Breast epithelium (tissue), 4 donors: ENCODE measurements at regions not wholly inside any gene's neighbourhood (a gene's known extent, or its start where the extent isn't known, plus 50 kb on each side); places are given as distances from the start of the nearest gene placed in this dataset.

Source experiments
- DNase-seq, 2 donors: peaks; one replicate each; pipeline ENCODE4 v3.0.0-alpha.2; 2019; ENCODE audit warnings: low spot score in 2 of 2
- H3K27ac ChIP-seq, 2 donors: fragments of 200-600 bp; sonication (generic) in 1 of 2; one replicate each; pipeline ENCODE4 v1.5.1; 2016 to 2019; ENCODE audit warnings: mild to moderate bottlenecking in 1 of 2
- H3K27me3 ChIP-seq, 2 donors: fragments of 200-600 bp; sonication (generic) in 1 of 2; one replicate each; pipeline versions ENCODE4 v1.5.1 to v1.6.0; 2017 to 2019; ENCODE audit warnings: control low read depth in 1 of 2, mild to moderate bottlenecking in 1 of 2
- H3K36me3 ChIP-seq: fragments of 200-600 bp; one replicate; pipeline ENCODE4 v1.5.1; 2019
- H3K4me1 ChIP-seq, 2 donors: fragments of 200-600 bp; sonication (generic); one replicate each; pipeline ENCODE4 v1.5.1; 2016 to 2019; ENCODE audit warnings: control low read depth in 1 of 2
- H3K4me3 ChIP-seq, 3 donors: fragments of 200-600 bp; sonication (generic); 1 replicate in 2 of 3; 2 replicates in 1 of 3; pipeline ENCODE4 v1.5.1; 2016 to 2019; ENCODE audit warnings: mild to moderate bottlenecking in 3 of 3, moderate library complexity in 2 of 3
- H3K9me3 ChIP-seq, 2 donors: fragments of 200-600 bp; sonication (generic) in 1 of 2; one replicate each; pipeline ENCODE4 v1.5.1; 2016 to 2019; ENCODE audit warnings: control low read depth in 1 of 2
- POLR2A ChIP-seq: fragments of 450-650 bp; IDR thresholded peaks from one replicate; pipeline ENCODE4 v1.6.1; 2016; ENCODE audit warnings: antibody characterized with exemption, mild to moderate bottlenecking, moderate library complexity
- POLR2AphosphoS5 ChIP-seq, 3 donors: sonication (generic); formaldehyde crosslinking; IDR thresholded peaks; one replicate each; pipeline ENCODE4 v1.6.1; 2017; ENCODE audit warnings: antibody characterized with exemption in 3 of 3
- intact Hi-C: fragments of 100-400 bp; cut with DNase I; formaldehyde crosslinking; loops from one replicate; pipeline ENCODE4 v1.15.1; 2023; ENCODE audit warnings: low total_unique reads
- TF ChIP-seq, protein P1 (sequence below), 3 donors: fragments of 450-650 bp; IDR thresholded peaks; one replicate each; pipeline ENCODE4 v1.5.1; 2016 to 2017; ENCODE audit warnings: antibody characterized with exemption in 3 of 3, mild to moderate bottlenecking in 3 of 3, moderate library complexity in 3 of 3

DNA sequence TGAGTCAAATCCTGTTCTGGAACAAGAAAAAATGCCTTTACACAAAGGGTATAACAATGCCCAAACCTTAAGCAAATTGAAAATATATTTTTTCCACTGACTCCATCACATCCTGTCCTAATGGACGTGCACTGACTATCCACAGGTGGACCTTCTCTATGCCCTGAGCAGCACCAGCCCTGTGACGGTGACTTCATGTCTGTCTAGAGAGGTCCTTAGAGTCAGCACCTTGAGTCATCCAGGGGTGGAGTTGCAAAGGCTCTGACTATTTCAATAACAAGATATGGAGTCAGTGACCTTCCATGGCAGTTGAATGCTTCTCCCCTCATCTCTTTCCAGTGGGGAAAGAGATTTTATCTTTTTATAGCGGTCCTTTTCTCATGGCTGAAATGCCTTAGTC lies 78.0 kb downstream of the YIPF5 start:
- intact Hi-C loops, result no loop called here
- Histone ChIP-seq H3K27me3 (no peaks in the 10 kb centered on the region), H3K9me3 (peaks cover 0 to 3% of the 10 kb centered on the region in 2 donors), H3K36me3 (no peaks in the 10 kb centered on the region), H3K27ac (no peak overlapping the region), H3K4me1 (no peaks in the 10 kb centered on the region), H3K4me3 (no peak overlapping the region)
- no peak for DNase-seq
- no peak for TF ChIP-seq POLR2AphosphoS5 (IDR thresholded peaks at IDR 0.05)
- TF ChIP-seq POLR2A, result no peak
- TF ChIP-seq, protein P1, sequence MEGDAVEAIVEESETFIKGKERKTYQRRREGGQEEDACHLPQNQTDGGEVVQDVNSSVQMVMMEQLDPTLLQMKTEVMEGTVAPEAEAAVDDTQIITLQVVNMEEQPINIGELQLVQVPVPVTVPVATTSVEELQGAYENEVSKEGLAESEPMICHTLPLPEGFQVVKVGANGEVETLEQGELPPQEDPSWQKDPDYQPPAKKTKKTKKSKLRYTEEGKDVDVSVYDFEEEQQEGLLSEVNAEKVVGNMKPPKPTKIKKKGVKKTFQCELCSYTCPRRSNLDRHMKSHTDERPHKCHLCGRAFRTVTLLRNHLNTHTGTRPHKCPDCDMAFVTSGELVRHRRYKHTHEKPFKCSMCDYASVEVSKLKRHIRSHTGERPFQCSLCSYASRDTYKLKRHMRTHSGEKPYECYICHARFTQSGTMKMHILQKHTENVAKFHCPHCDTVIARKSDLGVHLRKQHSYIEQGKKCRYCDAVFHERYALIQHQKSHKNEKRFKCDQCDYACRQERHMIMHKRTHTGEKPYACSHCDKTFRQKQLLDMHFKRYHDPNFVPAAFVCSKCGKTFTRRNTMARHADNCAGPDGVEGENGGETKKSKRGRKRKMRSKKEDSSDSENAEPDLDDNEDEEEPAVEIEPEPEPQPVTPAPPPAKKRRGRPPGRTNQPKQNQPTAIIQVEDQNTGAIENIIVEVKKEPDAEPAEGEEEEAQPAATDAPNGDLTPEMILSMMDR (IDR thresholded peaks at IDR 0.05), result no peak

DNA sequence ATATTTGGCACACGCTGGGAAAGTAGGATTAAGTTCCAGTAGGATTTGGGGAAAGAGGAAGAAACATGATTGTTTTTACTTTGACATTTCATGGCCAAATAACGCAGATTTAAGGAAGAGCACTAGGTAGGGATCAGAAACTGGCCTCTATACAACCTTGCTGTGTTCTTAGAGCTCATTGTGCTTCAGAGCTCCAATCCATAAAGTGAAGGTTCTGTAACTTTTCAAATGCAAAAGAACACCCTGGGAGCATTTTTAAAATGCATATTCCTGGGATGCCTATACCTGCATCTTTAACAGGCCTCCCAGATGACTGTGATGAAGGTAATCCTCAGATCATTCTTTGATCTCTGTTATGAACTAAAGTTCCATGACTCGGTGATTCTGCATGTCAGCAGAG lies 77.1 kb downstream of the YIPF5 start:
- intact Hi-C loops, result no loop called here
- peaks cover 0 to 3% of the 10 kb centered on the region in 2 donors for H3K9me3 ChIP-seq
- H3K4me3 ChIP-seq, result no peak overlapping the region
- TF ChIP-seq POLR2AphosphoS5 (IDR thresholded peaks at IDR 0.05) (no peak), POLR2A (no peak)
- TF ChIP-seq, protein P1 (IDR thresholded peaks at IDR 0.05), result no peak
- H3K36me3 ChIP-seq, result no peaks in the 10 kb centered on the region
- no peak overlapping the region for H3K27ac ChIP-seq
- no peaks in the 10 kb centered on the region for H3K27me3 ChIP-seq
- no peak for DNase-seq
- H3K4me1 ChIP-seq, result no peaks in the 10 kb centered on the region

DNA sequence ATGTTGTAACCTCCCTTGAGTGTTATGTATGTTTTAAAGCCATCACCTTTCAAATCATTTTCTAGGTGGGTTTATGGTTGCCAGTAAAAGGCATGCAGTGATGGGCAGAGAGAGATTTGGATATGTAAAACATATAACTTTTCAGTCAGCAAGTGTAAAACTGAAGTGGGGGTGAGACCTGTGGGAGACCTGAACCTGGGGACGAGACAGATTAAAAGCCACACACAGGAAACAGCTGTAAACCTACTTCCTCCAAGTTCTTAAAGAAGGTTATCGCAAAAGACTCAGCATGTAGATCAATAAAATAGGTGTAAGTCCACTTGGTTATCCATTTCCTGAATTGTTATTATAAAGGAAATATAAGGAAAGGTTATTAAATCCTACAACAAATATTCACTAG lies 76.6 kb downstream of the YIPF5 start:
- no peaks in the 10 kb centered on the region for H3K36me3 ChIP-seq
- no peak overlapping the region for H3K27ac ChIP-seq
- no peak for TF ChIP-seq POLR2AphosphoS5 (IDR thresholded peaks at IDR 0.05)
- TF ChIP-seq, protein P1 (IDR thresholded peaks at IDR 0.05), result no peak
- no peak for TF ChIP-seq POLR2A
- intact Hi-C loops, result no loop called here
- peaks cover 0 to 3% of the 10 kb centered on the region in 2 donors for H3K9me3 ChIP-seq
- no peaks in the 10 kb centered on the region for H3K4me1 ChIP-seq
- H3K4me3 ChIP-seq, result no peak overlapping the region
- no peaks in the 10 kb centered on the region for H3K27me3 ChIP-seq
- DNase-seq, result no peak

DNA sequence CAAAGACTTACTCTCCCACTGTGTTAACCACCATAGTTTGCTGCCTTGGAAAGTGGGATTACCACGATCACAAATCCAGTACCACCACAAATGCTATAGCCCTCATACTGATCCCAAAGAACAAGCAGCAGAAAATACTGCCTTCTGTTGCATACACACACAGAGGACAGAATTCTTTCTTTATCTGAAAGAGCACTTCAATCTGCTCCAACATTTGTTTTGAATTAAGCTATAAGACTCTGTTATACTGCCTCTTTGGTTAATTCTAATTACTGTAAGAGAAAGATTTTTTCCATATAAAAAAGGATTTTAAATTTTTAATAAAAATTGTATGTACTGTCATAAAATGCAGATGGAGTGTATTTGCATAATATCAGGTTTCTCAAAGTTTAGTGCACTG lies 69.8 kb downstream of the YIPF5 start:
- TF ChIP-seq, protein P1 (IDR thresholded peaks at IDR 0.05), result no peak
- TF ChIP-seq POLR2A (no peak), POLR2AphosphoS5 (IDR thresholded peaks at IDR 0.05) (no peak)
- DNase-seq, result no peak
- Histone ChIP-seq H3K27ac (no peak overlapping the region), H3K4me3 (no peak overlapping the region), H3K4me1 (no peaks in the 10 kb centered on the region), H3K9me3 (peaks cover 0 to under 1% of the 10 kb centered on the region in 2 donors), H3K27me3 (no peaks in the 10 kb centered on the region), H3K36me3 (no peaks in the 10 kb centered on the region)
- intact Hi-C loops, result no loop called here

DNA sequence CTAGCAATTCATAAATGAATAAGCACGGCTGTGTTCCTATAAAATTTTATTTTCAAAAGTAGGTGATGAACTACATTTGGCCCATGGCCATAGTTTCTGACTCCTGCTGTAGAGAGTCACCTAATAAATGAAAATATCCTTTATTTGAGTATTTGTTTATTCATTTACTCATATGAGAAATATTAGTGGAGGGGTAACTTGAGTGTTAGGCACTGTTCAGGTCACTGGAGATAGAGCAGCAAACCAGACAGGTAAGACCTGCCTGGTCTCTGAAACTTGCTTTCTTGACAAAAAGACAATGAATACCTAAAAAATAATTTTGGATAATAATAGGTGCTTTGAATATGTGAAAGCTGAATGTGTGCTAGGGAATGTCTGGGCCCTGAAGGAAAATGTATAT lies 68.8 kb downstream of the YIPF5 start:
- intact Hi-C loops, result no loop called here
- Histone ChIP-seq H3K27ac (no peak overlapping the region), H3K9me3 (no peaks in the 10 kb centered on the region), H3K27me3 (no peaks in the 10 kb centered on the region), H3K4me1 (no peaks in the 10 kb centered on the region), H3K4me3 (no peak overlapping the region), H3K36me3 (no peaks in the 10 kb centered on the region)
- no peak for DNase-seq
- TF ChIP-seq, protein P1 (IDR thresholded peaks at IDR 0.05), result no peak
- TF ChIP-seq POLR2A (no peak), POLR2AphosphoS5 (IDR thresholded peaks at IDR 0.05) (no peak)
